ENCODE measurements at regions not wholly inside any gene's neighbourhood (a gene's known extent, or its start where the extent isn't known, plus 50 kb on each side); places are given as distances from the start of the nearest gene placed in this dataset.
"Not testable (repeated sequence)": the region's sequence is repeated elsewhere in the genome, so short reads cannot be mapped to it uniquely, and the experiment has no call there.

DNA sequence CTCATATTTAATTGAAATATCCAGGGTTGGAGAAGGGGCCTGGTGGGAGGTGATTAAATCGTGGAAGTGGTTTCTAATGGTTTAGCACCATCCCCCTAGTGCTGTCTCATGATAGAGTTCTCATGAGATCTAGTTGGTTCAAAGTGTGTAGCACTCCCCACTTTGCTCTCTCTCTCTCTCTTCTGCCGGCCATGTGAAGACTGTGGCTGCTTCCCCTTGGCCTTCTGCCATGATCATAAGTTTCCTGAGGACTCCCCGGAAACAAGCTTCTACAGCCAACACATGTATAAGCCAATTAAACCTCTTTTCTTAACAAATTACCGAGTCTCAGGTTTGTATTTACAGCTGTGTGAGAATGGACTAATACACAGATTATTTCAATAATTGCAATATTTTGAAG lies 305.8 kb upstream of the KCND2 start:
- no peak for DNase-seq

DNA sequence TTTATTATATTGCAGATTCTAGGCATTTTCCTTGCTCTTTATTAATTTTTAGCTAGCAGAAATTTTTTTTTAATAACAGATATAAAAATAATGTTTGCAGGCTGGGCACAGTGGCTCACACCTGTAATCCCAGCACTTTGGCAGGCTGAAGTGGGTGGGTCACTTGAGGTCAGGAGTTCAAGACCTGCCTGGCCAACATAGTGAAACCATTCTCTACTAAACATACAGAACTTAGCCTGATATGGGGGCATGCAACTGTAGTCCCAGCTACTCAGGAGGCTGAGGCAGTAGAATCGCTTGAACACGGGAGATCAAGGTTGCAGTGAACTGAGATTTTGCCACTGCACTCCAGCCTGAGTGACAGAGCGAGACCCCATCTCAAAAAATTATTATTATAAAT lies 304.6 kb upstream of the KCND2 start:
- not testable (repeated sequence) for DNase-seq

DNA sequence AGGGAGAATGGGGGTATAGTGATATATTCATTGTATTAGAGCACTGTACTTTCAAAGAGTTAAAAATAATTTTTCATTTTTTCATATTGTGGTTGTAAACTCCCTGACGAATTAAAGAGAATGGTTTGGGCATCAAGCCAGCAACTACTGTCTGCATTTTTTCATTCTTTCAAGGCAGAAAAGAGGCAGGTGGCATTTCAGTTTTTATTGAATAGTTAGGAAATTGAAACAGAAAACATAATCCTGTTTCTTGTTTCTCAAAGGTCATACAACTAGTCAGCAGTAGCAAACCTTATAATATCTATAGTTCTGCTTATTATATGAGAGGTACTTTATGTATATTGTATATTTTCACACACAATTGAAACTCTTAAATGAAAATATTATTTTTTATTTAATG lies 303.9 kb upstream of the KCND2 start:
- DNase-seq, result no peak

DNA sequence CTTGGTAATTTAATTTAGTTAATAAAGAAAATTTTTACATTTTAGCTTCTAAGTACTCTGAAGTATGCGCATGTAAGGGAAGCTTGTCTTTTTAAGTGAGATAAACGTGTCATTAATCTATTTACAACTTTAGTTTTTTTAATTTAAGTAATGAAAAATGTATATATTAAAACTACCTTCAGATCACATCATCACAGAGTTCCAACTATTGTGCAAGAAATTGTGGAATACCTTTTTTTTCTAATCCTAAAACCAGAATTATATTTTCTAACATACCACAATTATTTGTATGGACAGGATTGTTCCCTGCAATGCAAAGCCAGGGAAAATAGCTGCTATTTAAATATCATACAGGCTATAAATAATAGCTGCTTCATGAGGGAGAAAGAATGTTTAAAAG lies 303.2 kb upstream of the KCND2 start:
- DNase-seq, result no peak

DNA sequence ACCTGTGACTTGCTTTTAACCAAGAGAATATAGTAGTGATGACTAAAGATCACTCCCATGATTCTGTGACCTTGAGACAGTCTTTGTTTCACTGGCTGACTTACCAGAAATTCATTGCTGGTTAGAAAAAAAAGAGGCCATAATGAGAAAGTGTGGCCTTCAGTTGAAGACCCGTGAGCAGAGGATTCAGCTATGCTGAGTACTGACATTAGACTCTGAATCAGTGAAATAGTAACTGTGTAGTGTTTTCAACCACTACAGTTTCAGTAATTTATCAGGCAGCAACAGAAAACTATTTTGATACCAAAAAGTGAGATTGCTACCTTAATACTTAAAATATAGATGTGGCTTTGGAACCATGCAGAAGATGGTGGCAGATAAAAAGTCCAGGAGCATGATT lies 298.0 kb upstream of the KCND2 start:
- no peak for DNase-seq

DNA sequence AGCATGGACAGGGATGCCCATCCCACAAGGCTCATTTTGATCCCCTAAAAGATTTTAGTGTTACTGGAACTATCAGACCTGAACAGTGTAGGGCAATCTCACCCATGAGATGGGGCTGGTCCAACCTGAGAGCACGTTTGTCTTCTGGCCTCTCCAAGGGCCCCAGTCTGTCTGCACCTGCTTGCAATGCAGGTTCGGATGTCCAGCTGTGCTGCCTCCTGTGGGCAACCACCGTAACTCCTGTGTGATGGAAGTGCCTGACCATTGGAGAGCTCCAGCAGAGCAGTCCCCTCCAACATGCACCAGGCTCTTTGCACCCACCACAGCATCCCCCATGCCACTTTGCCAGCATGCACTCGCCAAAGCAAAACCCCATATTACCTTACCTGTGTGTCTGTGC lies 290.1 kb upstream of the KCND2 start:
- DNase-seq, result no peak

DNA sequence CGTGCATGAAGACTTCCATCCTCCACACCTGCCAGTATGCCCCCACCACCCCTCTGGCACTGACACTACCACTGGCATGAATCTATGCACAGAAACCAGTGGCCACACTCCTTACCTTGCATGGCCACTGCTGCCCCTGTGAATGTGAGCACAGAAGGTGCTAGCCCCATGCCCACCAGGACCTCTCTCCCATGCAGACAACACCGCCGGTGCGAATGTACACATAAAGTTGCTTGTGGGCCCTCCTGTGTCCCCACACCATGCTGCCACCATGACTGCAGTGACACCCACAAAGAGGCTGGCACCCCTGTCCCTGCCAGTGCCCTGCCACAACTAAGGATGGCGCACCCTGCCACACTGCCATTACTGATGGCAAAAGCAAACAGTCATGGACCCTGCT lies 289.5 kb upstream of the KCND2 start:
- DNase-seq, result no peak

DNA sequence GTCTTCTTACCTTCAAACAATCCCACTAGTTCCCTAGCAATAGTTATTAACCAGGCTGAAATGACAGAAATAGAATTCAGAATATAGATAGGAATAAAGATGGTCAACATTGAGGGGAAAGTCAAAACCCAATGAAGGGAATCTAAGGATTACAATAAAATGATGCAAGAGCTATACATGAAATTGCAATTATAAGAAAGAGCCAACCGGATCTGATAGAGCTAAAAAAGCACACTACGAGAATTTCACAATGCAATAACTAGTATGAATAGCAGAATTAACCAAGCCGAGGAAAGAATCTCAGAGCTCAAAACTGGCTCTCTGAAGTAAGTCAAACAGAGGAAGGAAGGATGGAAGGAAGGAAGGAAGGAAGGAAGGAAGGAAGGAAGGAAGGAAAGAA lies 288.7 kb upstream of the KCND2 start:
- DNase-seq, result no peak

DNA sequence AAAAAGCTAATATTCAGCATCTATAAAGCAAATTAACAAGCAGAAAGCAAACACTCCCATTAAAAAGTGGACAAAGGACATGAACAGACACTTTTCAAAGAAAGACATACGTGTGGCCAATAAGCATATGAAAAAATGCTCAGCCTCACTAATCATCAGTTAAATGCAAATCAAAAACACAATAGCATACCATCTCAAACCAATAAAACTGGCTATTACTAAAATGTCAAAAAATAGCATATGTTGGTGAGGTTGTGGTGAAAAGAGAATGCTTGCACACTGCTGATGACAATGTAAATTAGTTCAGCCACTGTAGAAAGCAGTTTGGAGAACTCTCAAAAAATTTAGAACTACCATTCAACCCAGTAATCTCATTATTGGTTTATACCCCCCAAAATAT lies 284.6 kb upstream of the KCND2 start:
- DNase-seq, result no peak

DNA sequence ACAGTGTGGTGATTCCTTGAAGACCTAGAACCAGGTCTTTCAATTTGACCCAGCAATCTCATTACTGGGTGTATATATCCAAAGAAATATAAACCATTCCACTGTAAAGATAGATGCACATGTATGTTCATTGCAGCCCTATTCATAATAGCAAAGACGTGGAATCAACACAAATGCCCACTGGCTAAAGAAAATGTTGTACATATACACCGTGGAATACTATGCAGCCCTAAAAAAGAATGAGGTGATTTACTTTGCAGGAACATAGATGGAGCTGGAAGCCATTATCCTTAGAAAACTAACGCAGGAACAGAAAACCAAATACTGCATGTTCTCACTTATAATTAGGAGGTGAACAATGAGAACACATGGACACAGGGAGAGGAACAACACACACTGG lies 278.0 kb upstream of the KCND2 start:
- DNase-seq, result no peak

DNA sequence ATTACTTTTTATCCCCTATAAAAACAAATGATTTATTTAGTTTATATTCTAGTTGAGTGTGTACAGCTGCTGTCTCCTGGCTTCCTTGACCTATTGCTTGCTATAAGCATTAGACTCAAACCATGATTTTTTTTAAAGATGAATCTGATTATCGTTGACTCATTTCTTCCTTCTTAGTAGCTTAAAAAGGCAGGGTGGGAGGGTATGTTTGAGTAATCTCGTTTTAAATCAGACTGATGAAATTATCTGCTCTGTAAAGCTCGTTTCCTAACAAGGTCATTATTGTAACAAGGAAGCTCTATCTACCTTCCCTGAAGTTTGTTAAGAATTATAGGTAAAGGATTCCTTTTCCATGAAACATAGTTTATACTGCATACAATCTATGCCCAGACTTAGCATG lies 276.3 kb upstream of the KCND2 start:
- DNase-seq, result no peak

DNA sequence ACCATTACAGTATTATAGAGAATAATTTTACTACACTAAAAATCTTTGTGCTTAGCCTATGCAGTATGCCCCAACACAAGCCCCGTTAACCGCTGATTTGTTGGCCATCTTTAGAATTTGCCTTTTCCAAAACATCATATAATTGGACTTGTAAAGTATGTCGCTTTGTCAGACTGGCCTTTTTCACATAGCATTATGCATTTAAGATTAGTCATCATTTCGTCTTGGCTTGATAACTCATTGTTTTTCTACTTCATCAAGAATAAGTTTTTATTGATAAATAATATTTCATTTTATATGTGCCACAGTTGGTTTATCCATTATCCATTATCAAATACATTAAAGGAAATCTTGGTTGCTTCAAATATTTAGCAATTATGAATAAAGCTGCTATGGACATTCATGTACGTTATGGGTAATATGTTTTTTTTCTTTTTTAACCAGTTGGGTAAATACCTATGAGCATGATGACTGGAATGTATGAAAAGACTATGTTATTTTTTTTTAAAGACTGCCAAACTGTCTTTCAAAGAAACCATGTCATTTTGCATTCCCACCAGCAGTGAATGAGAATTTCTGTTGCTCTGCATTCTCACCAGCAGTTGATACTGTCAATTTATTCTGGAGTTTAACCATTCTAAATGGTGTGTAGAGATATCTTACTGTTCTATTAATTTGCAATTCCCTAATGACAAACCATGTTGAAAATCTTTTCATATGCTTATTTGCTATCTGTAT lies 273.1 kb upstream of the KCND2 start:
- no peak for DNase-seq

DNA sequence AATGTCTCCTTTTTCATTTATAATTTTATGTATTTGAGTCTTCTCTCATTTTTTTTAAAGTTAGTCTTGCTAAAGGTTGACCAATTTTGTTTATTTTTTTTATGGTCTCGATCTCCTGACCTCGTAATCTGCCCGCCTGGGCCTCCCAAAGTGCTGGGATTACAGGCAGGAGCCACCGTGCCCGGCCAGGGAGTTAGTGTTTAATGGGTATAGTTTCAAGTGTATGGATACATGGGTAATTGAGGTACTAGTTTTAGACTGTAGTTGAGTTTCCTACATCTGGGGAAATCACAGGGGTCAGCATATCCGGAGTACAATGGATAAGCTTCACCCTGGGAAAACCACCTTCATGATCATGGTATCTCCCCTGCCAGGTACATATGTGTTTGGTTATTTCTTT lies 267.3 kb upstream of the KCND2 start:
- no peak for DNase-seq

DNA sequence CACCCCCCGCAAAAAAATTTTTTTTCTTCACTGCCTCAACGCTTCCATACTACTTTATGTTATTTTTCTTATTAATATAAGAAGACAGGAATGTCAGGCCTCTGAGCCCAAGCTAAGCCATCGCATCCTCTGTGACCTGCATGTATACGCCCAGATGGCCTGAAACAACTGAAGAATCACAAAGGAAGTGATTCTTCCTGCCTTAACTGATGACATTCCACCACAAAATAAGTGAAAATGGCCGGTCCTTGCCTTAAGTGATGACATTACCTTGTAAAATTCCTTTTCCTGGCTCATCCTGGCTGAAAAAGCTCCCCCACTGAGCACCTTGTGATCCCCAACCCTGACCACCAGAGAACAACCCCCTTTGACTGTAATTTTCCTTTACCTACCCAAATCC lies 258.7 kb upstream of the KCND2 start:
- not testable (repeated sequence) for DNase-seq

DNA sequence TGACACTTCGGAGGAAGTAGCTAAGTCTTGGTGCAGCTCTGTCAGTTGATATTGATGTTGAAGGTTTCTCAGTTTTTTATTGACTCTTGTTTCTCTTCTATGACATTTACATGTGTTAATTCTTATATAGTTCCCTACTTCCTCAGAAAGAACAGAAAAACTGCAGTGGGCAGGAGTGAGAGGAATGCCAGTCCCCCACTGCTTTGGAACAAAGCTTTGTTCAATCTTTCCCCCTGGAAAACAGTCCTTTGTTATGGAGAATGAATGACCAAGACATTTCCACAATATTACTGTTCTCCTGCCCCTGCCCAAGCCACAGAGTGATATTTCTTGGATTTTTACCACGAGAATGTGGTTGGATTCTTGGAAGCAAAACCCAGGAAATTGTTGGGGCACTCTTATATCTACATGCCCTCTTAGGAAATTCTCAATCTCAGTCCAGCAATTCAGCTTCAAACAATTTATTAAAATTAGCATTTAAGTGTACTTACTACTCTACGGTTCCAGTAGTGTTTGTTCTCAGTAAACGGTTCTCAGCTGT lies 258.0 kb upstream of the KCND2 start:
- no peak for DNase-seq

DNA sequence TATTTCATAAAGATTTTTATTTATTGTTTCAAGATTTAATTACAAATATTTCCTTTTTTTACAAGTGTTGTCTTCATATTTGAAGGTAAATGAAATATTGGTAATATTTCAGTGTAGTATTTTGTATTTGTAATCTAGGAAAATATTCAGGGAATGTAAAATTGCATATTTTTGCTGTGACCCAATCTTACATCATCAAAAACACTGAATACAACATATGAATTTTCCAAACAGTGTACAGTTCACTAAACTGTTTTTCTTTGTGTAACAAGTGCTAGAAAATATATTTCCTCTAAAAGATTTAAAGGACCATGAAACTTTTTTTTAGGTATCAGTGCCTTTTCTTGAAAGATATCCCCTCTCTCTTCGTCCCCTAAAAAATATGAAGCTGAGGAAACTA lies 251.9 kb upstream of the KCND2 start:
- no peak for DNase-seq

DNA sequence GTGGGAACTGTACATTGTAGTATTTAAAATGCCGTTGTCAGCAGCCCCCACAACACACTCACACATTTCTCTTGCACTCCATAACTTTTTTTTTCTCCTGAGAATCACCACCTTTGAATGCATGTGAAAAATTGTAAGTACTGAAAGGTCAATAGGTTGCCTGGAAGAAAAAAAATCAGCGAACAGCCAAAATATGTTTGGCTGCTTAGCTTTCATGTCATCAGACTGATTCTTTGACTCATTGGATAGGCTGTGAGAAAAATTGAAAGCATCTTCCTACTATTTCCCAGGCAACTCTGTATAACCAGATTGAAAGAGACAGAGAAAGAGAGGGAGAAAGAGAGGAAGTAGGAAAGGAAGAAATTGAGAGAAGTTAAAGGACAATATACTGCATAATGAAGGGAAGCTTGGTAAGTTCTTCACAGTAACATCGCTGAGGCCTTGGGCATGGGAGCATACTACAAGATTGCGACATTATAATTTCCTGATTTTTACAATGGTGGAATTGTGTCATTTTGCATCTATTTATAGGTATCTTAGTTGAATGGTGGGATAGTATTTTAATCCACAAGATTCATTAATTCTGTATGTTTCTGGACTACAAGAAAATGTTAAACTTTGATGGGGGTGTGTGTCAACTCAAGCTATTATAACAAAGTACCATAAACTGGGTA lies 249.3 kb upstream of the KCND2 start:
- no peak for DNase-seq

DNA sequence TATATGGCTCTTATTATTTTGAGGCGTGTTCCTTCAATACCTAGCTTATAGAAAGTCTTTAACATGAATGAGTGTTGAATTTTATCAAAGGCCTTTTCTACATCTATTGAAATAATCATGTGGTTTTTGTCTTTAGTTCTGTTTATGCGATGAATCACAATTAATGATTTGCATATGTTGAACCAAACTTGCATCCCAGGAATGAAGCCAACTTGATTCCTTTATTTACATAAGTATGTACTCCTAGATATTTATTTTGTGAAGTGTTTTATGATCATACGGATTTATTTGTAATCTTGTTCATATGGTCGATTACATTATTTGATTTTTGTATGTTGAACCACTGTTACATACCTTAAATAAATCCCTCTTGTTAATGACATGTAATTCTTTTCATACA lies 244.3 kb upstream of the KCND2 start:
- no peak for DNase-seq

DNA sequence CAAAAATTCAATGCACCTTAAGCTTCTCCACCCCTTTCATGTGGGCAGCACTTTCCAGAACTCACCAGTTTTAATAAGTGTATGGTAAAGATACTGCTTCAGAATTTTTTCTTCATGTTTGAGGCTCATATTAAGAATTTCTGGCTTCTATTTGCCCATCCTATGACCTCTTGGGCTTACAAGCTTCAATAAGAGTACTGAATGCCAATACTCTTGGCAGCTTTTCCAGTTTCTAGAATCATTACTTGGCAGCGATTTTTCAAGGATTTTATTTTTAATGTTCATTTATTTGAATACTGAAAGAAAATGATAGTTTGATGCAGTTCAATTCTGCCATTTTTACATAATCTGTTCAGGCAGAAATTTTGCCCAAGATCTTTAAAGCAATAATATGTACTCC lies 242.1 kb upstream of the KCND2 start:
- DNase-seq, result no peak

DNA sequence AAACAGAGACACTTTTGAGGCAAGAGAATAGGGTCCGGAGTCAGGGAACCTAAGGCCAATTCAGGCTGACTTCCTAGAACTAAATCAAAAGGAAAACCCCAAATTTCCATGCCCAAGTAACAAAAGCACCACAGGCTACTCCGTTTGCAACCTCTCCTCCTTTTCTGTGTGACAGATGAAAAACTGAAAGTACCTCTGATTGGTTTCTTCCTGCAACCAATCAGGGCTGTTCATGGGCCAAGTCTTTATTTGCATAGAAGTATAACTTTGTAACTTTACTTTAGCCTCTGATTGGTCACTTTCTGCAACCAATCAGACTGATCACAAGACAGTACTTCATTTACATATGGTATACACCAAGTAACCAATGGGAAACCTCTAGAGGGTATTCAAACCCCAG lies 239.9 kb upstream of the KCND2 start:
- no peak for DNase-seq

DNA sequence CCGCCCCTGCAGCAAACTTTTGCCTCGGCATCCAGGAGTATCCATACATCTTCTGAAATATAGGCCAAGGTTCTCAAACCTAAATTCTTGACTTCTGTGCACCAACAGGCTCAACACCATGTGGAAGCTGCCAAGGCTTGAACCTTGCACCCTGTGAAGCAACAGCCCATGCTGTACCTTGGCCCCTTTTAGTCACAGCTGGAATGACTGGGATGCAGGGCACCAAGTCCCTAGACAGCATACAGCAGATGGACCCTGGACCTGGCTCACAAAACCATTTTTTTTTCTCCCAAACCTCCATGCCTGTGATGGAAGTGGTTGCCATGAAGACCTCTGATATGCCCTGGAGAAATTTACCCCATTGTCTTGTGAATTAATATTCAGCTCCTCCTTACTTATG lies 233.8 kb upstream of the KCND2 start:
- no peak for DNase-seq

DNA sequence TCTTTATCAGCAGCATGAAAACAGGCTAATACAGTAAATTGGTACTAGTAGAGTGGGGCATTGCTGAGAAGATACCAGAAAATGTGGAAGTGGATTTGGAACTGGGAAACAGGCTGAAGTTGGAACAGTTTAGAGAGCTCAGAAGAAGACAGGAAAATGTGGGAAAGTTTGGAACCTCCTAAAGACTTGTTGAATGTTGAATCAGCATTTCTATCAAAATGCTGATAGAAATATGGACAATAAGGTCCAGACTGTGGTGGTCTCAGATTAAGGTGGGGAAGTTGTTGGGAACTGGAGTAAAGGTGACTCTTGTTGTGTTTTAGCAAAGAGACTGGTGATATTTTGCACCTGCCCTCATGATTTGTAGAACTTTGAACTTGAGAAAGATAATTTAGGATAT lies 231.2 kb upstream of the KCND2 start:
- no peak for DNase-seq

DNA sequence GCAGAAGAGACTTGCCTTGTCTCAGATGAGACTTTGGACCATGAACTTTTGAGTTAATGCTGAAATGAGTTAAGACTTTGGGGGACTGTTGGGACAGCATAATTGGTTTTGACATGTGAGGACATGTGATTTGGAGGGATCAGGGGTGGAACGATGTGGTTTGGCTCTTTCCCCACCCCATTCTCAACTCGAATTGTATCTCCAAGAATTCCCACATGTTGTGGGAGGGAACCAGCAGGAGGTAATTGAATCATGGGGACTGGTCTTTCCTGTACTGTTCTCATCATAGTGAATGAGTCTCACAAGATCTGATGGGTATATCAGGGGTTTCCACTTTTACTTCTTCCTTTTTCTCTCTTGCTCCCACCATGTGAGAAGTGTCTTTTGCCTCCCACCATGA lies 229.7 kb upstream of the KCND2 start:
- no peak for DNase-seq

DNA sequence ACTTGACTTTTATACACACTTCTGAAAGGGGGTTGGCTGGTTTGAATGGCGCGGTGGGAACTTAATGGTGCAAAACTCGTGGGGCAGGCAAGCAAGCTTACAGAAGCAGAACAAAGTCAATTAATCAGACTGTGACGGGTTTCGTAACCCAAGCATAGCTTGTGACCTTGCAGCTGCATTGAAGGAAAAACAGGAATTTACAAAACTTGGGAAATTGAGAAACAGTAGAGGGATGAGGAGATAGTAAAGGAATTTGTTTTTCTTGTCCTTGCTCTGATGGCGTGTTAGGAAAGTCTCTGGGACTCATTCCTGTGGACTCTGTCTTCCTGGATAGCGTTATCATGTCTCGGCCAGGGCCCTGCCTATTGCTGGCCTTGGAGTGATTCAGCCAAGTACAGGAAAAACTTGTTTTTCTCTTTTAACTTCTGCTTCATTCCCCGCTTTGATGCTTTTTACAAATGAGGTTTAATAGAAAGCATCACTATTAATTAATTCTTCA lies 220.0 kb upstream of the KCND2 start:
- DNase-seq, result no peak

All from NCI-H510A (cell line).